ENCODE measurements at regions not wholly inside any gene's neighbourhood (a gene's known extent, or its start where the extent isn't known, plus 50 kb on each side); places are given as distances from the start of the nearest gene placed in this dataset.

GRCh38 chr9:11653867-11654266, 1039.3 kb upstream of the TYRP1 start:
- H3K4me3 ChIP-seq (ENCODE audit: low read length) = no peak overlapping the region
- no peaks in the 10 kb centered on the region for H3K27me3 ChIP-seq (replicated peaks; ENCODE audit: insufficient read depth, low read length)
- DNase-seq = no peak
- no peaks in the 10 kb centered on the region for H3K36me3 ChIP-seq (replicated peaks; ENCODE audit: insufficient read depth, low read length)
- H3K9me2 ChIP-seq (replicated peaks; ENCODE audit: insufficient read depth, low read length) = no peaks in the 10 kb centered on the region
- no peaks in the 10 kb centered on the region for H3K79me2 ChIP-seq (ENCODE audit: low read length)
- no peak overlapping the region for H3K9ac ChIP-seq (ENCODE audit: low read length)
- no peaks in the 10 kb centered on the region for H3K4me1 ChIP-seq (ENCODE audit: low read length)
- no peak overlapping the region for H3K27ac ChIP-seq (ENCODE audit: low read length)
- H3F3A ChIP-seq (ENCODE audit: insufficient read depth, low read length) = no peaks in the 10 kb centered on the region
- no peaks in the 10 kb centered on the region for H3K9me3 ChIP-seq (replicated peaks; ENCODE audit: insufficient read depth, low read length)
- no peaks in the 10 kb centered on the region for H4K20me1 ChIP-seq (ENCODE audit: insufficient read depth, low read length)
- no peak overlapping the region for H3K4me2 ChIP-seq (ENCODE audit: low read depth, low read length)
- H2AFZ ChIP-seq (ENCODE audit: low read length) = no peak overlapping the region
- no peak for TF ChIP-seq CTCF (IDR thresholded peaks at IDR 0.05; ENCODE audit: low read length)
- TF ChIP-seq EZH2phosphoT487 (IDR thresholded peaks at IDR 0.05; ENCODE audit: low read length) = no peak
- no peak for TF ChIP-seq EZH2 (optimal IDR thresholded peaks at IDR 0.05; ENCODE audit: low read depth, low read length)

- Histone ChIP-seq H3K9ac (ENCODE audit: low read length) (no peak overlapping the region), H3K4me2 (ENCODE audit: low read depth, low read length) (no peak overlapping the region), H3K27ac (ENCODE audit: low read length) (no peak overlapping the region), H3K4me1 (ENCODE audit: low read length) (no peaks in the 10 kb centered on the region), H3K9me2 (replicated peaks; ENCODE audit: insufficient read depth, low read length) (no peaks in the 10 kb centered on the region), H3K36me3 (replicated peaks; ENCODE audit: insufficient read depth, low read length) (no peaks in the 10 kb centered on the region), H3K4me3 (ENCODE audit: low read length) (no peak overlapping the region), H3K9me3 (replicated peaks; ENCODE audit: insufficient read depth, low read length) (no peaks in the 10 kb centered on the region), H2AFZ (ENCODE audit: low read length) (no peak overlapping the region), H3K79me2 (ENCODE audit: low read length) (no peaks in the 10 kb centered on the region), H3F3A (ENCODE audit: insufficient read depth, low read length) (no peaks in the 10 kb centered on the region), H4K20me1 (ENCODE audit: insufficient read depth, low read length) (no peaks in the 10 kb centered on the region), H3K27me3 (replicated peaks; ENCODE audit: insufficient read depth, low read length) (no peaks in the 10 kb centered on the region)
- TF ChIP-seq EZH2 (optimal IDR thresholded peaks at IDR 0.05; ENCODE audit: low read depth, low read length) (no peak), EZH2phosphoT487 (IDR thresholded peaks at IDR 0.05; ENCODE audit: low read length) (no peak), CTCF (IDR thresholded peaks at IDR 0.05; ENCODE audit: low read length) (no peak)
- no peak for DNase-seq
These were observed 1029.3 kb upstream of the TYRP1 start for GRCh38 chr9:11663913-11664312.

- no peaks in the 10 kb centered on the region for H3K79me2 ChIP-seq (ENCODE audit: low read length)
- no peak for DNase-seq
- no peaks in the 10 kb centered on the region for H4K20me1 ChIP-seq (ENCODE audit: insufficient read depth, low read length)
- H3K4me1 ChIP-seq (ENCODE audit: low read length) = no peaks in the 10 kb centered on the region
- H3K27me3 ChIP-seq (replicated peaks; ENCODE audit: insufficient read depth, low read length) = no peaks in the 10 kb centered on the region
- no peaks in the 10 kb centered on the region for H3K9me2 ChIP-seq (replicated peaks; ENCODE audit: insufficient read depth, low read length)
- H2AFZ ChIP-seq (ENCODE audit: low read length) = no peak overlapping the region
- H3K27ac ChIP-seq (ENCODE audit: low read length) = no peak overlapping the region
- no peak for TF ChIP-seq CTCF (IDR thresholded peaks at IDR 0.05; ENCODE audit: low read length)
- TF ChIP-seq EZH2phosphoT487 (IDR thresholded peaks at IDR 0.05; ENCODE audit: low read length) = no peak
- TF ChIP-seq EZH2 (optimal IDR thresholded peaks at IDR 0.05; ENCODE audit: low read depth, low read length) = no peak
- no peaks in the 10 kb centered on the region for H3F3A ChIP-seq (ENCODE audit: insufficient read depth, low read length)
- no peaks in the 10 kb centered on the region for H3K36me3 ChIP-seq (replicated peaks; ENCODE audit: insufficient read depth, low read length)
- no peak overlapping the region for H3K9ac ChIP-seq (ENCODE audit: low read length)
- H3K4me2 ChIP-seq (ENCODE audit: low read depth, low read length) = no peak overlapping the region
- H3K9me3 ChIP-seq (replicated peaks; ENCODE audit: insufficient read depth, low read length) = no peaks in the 10 kb centered on the region
- no peak overlapping the region for H3K4me3 ChIP-seq (ENCODE audit: low read length)
These were observed 1016.4 kb upstream of the TYRP1 start for GRCh38 chr9:11676821-11677220.

Data from MM.1S (cell line).